ENCODE measurements at regions not wholly inside any gene's neighbourhood (a gene's known extent, or its start where the extent isn't known, plus 50 kb on each side); places are given as distances from the start of the nearest gene placed in this dataset.

- no peak for DNase-seq
These were observed 163.6 kb downstream of the TNFSF18 start for GRCh38 chr1:172887162-172887561.

DNA sequence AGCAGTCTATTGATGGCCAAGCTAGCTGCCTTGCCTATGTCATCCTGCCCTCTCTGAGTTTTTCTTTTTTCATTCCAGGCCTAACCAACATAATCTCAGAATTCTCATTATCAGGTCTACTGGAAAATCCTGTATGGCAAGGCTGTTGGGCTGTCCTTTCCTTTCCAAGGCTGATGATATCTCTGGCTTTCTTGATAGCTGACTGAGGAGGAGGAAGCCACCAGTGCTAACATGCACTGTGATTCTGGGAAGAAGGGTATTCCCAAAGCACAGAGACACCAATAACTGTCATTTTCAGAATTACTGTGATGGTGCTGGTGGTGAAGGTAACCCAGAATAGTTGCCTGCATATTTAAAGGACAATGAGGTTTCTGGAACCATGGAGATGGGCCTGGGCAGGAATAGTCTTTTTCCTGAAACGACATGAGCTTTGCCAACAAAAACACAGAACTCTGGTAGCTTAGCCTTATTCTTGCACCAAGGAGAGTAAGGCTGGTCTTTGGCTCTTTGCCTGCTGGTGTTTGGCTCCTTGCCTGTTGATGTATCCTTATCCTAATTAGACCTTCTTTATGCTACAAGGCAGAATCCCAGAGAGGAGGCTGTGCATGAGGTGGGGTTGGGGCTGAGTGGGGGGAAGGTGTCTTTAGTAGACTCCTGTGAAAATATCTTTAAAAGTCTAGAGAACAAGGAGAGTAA lies 157.4 kb downstream of the TNFSF18 start:
- peak; percentile 8 for DNase-seq

DNA sequence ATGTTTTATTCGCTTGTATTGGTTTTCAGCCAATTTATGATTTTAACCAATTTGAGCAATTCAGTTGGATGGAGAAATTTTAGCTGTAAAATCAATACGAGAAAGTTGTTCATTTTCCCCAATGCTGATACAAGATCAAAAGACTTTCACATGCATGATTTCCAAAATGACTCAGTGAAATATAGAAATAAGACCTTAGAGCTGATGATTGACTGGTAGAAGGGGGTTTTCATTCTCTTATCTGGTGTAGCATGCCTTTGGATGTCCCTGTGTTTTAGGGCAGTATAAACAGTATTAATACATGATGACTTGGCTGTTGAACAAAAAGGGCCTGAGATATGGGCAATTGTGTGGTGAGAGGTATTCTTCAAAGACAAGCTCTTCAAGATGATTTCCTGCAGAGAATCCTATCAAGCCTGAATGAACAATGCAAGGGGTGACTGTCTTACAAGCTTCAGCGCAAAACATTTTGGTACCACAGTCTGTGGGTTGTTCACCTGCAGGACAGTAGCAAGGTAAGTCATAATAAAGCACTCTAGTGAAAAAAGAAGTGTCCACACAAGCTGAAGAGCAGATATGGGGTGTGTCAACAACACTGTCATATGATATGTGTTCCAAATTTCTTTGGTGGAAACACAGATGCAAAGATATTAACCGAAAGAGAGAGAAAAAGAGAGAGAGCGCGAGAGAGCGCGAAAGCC lies 156.2 kb downstream of the TNFSF18 start:
- DNase-seq: no peak

DNA sequence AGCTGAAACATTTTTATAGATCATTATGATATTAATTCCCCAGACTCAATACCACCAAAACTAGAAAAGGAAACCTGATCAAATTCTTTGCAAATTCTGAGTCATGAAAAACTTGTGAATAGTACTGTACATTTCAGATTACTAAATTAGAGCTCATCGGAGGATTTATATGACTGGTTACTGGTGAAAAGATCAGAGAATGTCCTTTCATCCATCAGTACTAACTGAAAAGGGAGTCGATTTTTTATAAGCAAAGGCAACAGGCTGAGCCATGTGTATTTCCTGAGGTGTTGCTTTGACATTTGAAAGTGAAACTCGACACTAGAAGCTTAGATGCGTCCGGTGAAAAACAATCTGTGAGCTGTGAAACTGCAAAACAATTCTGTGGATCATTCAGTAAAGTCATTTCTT lies 155.7 kb downstream of the TNFSF18 start:
- peak; percentile 15 for DNase-seq

DNA sequence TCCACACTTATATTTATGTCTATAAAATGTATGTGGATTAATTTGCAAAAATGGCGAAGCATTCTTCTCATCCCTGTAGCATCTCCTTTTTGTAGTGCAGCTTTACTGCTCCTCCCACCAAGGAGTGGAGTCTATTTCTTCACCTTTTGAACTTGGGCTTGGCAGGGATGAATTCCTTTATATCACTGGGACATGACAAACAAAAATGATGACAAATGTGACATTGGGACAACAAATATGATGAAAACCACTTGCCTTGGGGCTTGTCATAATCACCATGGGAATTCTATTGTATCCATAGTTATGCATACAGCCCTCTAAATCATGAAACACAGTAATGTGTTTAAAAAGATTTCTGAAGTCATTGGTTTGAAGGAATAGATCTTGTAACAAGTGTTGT lies 155.0 kb downstream of the TNFSF18 start:
- peak; percentile 5 for DNase-seq

GRCh38 chr1:172897738-172898137 lies 153.0 kb downstream of the TNFSF18 start:
- no peak for DNase-seq

DNA sequence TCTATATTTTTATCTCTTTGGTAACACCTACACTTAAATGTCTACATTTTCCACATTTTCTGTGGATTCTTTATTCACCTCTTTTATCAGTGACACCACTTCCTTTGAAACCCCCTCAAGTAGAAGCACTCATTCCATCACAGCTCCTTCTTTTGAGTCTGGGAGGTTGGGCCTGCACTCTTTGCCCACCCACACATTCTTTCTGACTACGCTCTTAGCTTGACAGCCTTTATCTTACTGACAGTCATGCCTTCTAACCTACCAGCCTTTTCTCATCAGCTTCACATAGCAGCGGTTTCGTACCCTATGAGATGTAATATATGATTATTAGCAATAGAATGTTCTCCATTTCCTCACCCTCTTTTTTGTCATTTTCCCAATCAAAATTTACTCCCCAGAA lies 151.9 kb downstream of the TNFSF18 start:
- DNase-seq: no peak

DNA sequence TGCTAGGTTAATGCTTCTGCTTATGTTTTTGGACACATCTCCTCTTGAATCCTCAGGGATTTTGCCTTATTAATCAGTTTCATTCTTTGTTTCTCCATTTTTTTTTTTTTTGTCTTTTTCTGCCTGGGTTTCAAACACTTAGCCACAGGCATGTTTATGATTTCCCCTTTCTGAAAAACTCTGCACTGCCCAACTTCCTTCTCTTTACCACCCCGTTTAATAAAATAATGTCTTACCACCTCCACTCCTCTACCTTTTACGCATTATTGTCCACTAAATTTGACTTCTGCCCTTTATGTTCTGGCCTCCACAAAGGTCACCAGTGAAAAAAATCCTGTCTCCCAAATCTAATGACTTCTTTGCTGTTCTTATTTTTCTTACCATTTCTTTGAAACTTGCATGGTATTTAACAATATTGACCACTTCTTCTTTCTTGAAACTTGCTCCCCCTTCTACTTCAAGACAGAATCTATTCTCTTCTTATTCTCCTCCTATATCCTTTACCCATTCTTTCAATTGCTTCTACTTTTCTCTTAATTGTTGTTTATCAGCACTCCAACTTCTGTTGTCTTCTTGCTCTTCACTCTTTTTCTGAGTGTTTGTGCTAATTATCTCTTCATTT lies 150.3 kb downstream of the TNFSF18 start:
- no peak for DNase-seq

DNA sequence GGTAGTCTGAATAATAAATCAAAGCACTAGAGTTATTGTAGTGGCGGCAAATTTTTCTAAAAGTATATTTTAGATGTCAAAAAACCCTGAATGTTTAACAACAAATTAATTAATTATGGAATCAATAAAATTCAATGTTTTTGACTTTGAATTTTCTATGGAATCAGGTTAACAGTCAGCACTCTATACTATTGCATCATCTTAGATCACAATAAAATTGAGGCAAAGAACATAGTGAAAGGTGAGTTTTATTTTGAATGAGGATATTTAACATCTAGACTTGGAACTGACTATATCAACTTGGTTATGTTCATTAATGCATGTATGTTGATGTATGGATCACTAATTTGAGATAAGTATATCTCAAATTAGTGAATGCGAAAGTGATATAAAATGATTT lies 148.5 kb downstream of the TNFSF18 start:
- no peak for DNase-seq

DNA sequence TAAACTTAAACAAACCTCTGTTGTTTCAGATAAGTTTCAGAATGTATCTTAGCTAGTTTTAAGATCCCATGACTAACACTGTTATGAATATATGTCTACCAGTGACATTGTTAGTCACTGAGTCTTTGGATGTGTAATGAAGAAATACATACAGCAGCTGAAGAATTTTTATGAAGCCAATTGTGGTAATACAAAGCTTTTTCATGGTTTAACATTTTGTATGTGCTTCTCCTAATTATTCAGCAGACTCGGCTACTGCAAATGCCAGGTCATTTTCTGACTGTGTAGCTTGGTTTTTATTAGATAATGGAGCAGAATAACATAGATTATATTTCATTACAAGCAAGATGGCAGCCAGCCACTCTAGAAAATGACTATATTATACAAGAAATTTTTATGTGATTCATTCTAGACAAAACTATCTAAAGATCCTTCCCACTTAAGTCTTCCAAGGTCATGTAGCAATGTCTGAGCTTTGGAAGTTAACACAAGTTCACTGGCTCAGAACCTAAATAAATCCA lies 147.8 kb downstream of the TNFSF18 start:
- DNase-seq: no peak

- DNase-seq: no peak
These were observed 147.0 kb downstream of the TNFSF18 start for GRCh38 chr1:172903581-172904220.

- DNase-seq: no peak
These were observed 145.3 kb downstream of the TNFSF18 start for GRCh38 chr1:172905452-172905851.

GRCh38 chr1:172906778-172907592 lies 143.8 kb downstream of the TNFSF18 start:
- DNase-seq: peak; percentile 8

GRCh38 chr1:172907834-172908326 lies 142.9 kb downstream of the TNFSF18 start:
- no peak for DNase-seq

- DNase-seq: no peak
These were observed 141.0 kb downstream of the TNFSF18 start for GRCh38 chr1:172909606-172910326.

- no peak for DNase-seq
These were observed 137.9 kb downstream of the TNFSF18 start for GRCh38 chr1:172912765-172913260.

DNA sequence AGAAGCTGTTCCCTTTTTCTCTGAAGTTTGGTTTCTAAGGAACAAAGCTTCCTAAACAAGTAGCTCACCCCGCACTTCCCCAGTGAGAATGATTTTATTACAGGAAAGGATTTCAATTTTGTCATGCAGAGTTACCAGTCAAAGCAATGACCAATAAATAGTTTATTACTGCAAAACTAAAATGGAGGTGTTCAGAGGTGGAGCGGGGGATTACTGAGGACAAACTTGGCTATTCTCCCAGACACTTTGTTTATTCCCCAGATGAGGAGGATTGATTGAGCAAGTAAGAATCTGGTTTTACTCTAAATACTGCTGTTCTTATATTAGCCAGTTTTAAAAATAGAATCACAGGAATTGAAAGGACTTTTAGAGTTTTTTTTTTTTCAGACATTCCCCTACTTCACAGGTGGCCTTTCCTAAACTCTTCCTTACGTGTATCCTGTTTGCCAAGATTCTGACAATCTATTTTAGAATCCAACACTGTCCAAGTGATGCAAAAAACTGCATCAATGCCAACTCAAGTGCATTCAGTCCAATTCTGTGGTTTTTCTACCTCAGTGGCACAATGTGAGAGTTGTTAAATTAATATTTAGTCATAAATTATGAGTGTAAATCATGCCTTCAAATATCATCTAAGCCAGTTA lies 136.1 kb downstream of the TNFSF18 start:
- DNase-seq: peak; percentile 76

- no peak for DNase-seq
These were observed 135.5 kb downstream of the TNFSF18 start for GRCh38 chr1:172915271-172915670.

GRCh38 chr1:172916116-172916515 lies 134.6 kb downstream of the TNFSF18 start:
- no peak for DNase-seq

- no peak for DNase-seq
These were observed 132.8 kb downstream of the TNFSF18 start for GRCh38 chr1:172917972-172918371.
